Right atrium auricular region (tissue), 2 donors: ENCODE measurements at regions not wholly inside any gene's neighbourhood (a gene's known extent, or its start where the extent isn't known, plus 50 kb on each side); places are given as distances from the start of the nearest gene placed in this dataset.
A peak's percentile ranks its signal among the peaks of the same experiment; 100 is the strongest.

Experiments
- DNase-seq: peaks from one replicate; pipeline ENCODE4 v3.0.0-alpha.2; 2019; ENCODE audit warnings: low spot score
- H3K27ac ChIP-seq, 2 donors: fragments of 200-600 bp; sonication (generic); 1 replicate in 1 of 2; 2 replicates in 1 of 2; pipeline ENCODE4 v1.5.1; 2016 to 2019
- H3K27me3 ChIP-seq, 2 donors: fragments of 200-600 bp; sonication (generic); one replicate each; pipeline versions ENCODE4 v1.5.1 to v1.6.0; 2017 to 2019
- H3K36me3 ChIP-seq: fragments of 200-600 bp; sonication (generic); one replicate; pipeline ENCODE4 v1.5.1; 2016
- H3K4me1 ChIP-seq, 2 donors: fragments of 200-600 bp; sonication (generic); one replicate each; pipeline versions ENCODE4 v1.5.1 to v1.6.0; 2017 to 2019
- H3K4me3 ChIP-seq, 2 donors: fragments of 200-600 bp; sonication (generic); 1 replicate in 1 of 2; 2 replicates in 1 of 2; pipeline ENCODE4 v1.5.1; 2017 to 2019; ENCODE audit warnings: mild to moderate bottlenecking in 1 of 2, moderate library complexity in 1 of 2
- H3K9me3 ChIP-seq, 2 donors: fragments of 200-600 bp; sonication (generic); one replicate each; pipeline ENCODE4 v1.5.1; 2019
- TF ChIP-seq, protein P1 (sequence below), 2 donors: fragments of 200-600 bp; sonication (generic); IDR thresholded peaks; one replicate each; pipeline ENCODE4 v1.5.1; 2019; ENCODE audit warnings: antibody characterized with exemption in 2 of 2

GRCh38 chr7:131105294-131105798, 222.3 kb upstream of the MKLN1 start:
- Histone ChIP-seq H3K4me1 (peaks cover 0 to 60% of the 10 kb centered on the region in 2 donors), H3K27ac (peak overlapping the region; percentile 90 to 98), H3K4me3 (peak overlapping the region; percentile 34 to 91), H3K36me3 (peaks cover 12% of the 10 kb centered on the region), H3K9me3 (no peaks in the 10 kb centered on the region), H3K27me3 (no peaks in the 10 kb centered on the region)
- no peak for DNase-seq
- TF ChIP-seq, protein P1, sequence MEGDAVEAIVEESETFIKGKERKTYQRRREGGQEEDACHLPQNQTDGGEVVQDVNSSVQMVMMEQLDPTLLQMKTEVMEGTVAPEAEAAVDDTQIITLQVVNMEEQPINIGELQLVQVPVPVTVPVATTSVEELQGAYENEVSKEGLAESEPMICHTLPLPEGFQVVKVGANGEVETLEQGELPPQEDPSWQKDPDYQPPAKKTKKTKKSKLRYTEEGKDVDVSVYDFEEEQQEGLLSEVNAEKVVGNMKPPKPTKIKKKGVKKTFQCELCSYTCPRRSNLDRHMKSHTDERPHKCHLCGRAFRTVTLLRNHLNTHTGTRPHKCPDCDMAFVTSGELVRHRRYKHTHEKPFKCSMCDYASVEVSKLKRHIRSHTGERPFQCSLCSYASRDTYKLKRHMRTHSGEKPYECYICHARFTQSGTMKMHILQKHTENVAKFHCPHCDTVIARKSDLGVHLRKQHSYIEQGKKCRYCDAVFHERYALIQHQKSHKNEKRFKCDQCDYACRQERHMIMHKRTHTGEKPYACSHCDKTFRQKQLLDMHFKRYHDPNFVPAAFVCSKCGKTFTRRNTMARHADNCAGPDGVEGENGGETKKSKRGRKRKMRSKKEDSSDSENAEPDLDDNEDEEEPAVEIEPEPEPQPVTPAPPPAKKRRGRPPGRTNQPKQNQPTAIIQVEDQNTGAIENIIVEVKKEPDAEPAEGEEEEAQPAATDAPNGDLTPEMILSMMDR (IDR thresholded peaks at IDR 0.05): no peak

- peak; percentile 75 for DNase-seq
- Histone ChIP-seq H3K36me3 (peaks cover 11% of the 10 kb centered on the region), H3K4me1 (peaks cover 0 to 59% of the 10 kb centered on the region in 2 donors), H3K27me3 (no peaks in the 10 kb centered on the region), H3K9me3 (no peaks in the 10 kb centered on the region), H3K27ac (peak overlapping the region; percentile 98 to 99), H3K4me3 (peak overlapping the region; percentile 78 to 91)
- TF ChIP-seq, protein P1 (IDR thresholded peaks at IDR 0.05): no peak
These were observed 221.6 kb upstream of the MKLN1 start for GRCh38 chr7:131105799-131106680.

DNA sequence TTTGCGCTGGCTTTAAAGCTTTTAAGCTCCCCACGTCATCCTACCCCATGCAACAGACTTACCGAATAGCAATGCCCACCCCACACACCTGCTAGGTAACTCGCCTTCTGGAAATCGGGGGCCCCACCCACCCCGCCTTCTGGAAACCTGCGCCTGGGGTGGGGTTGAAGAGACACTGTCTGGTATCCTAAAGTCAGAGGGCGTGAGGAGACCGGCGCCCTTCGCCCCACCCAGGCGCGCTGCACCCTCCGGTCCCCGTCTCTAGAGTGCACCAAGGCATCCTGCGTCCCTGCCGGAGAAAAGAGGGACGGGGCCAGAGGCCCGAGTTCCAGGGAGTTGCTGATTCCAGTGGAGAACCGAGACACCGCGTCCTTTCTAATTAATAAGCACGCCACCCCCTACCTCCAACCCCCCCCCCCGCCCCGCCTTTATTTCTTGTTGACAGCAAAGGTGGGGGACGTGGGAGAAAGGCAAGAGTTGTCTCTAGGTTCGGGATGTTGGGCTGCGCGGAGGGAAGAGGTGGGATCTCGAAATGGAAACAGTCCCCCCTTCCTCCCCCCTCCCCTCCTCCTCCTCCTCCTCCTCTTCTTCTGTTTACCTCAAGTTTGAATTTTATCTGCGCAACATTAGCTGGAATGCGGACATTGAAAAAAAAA, 220.9 kb upstream of the MKLN1 start:
- Histone ChIP-seq H3K4me1 (peaks cover 0 to 60% of the 10 kb centered on the region in 2 donors), H3K27ac (peak overlapping the region; percentile 98 to 99), H3K4me3 (peak overlapping the region; percentile 78 to 91), H3K27me3 (no peaks in the 10 kb centered on the region), H3K36me3 (peaks cover 3% of the 10 kb centered on the region), H3K9me3 (no peaks in the 10 kb centered on the region)
- TF ChIP-seq, protein P1 (IDR thresholded peaks at IDR 0.05): no peak
- DNase-seq: peak; percentile 65

- H3K27ac ChIP-seq: peak overlapping the region; percentile 98 to 99
- peak; percentile 84 for DNase-seq
- no peaks in the 10 kb centered on the region for H3K36me3 ChIP-seq
- H3K4me3 ChIP-seq: peak overlapping the region; percentile 78 to 91
- no peaks in the 10 kb centered on the region for H3K27me3 ChIP-seq
- H3K9me3 ChIP-seq: no peaks in the 10 kb centered on the region
- peaks cover 0 to 60% of the 10 kb centered on the region in 2 donors for H3K4me1 ChIP-seq
- TF ChIP-seq, protein P1 (IDR thresholded peaks at IDR 0.05): peak in 1 of 2 donors; percentile 33
These were observed 220.1 kb upstream of the MKLN1 start for GRCh38 chr7:131107337-131108211.

- H3K36me3 ChIP-seq: no peaks in the 10 kb centered on the region
- H3K9me3 ChIP-seq: no peaks in the 10 kb centered on the region
- DNase-seq: no peak
- H3K4me3 ChIP-seq: peak overlapping the region; percentile 78 to 91
- TF ChIP-seq, protein P1 (IDR thresholded peaks at IDR 0.05): no peak
- H3K27ac ChIP-seq: peak overlapping the region; percentile 98 to 99
- no peaks in the 10 kb centered on the region for H3K27me3 ChIP-seq
- peaks cover 0 to 53% of the 10 kb centered on the region in 2 donors for H3K4me1 ChIP-seq
These were observed 219.3 kb upstream of the MKLN1 start for GRCh38 chr7:131108212-131108940.
